ENCODE measurements at regions not wholly inside any gene's neighbourhood (a gene's known extent, or its start where the extent isn't known, plus 50 kb on each side); places are given as distances from the start of the nearest gene placed in this dataset.

GRCh38 chr13:99446242-99446641 lies 55.0 kb upstream of the TM9SF2 start:
- 58 to 62% (median 61%) methylated on average over 9 of the region's 9 CpGs for WGBS, 3 donors
- H3K27me3 ChIP-seq (ENCODE audit: insufficient read depth in 3 of 3, low read length in 2 of 3) = peaks cover 0 to 12% (median 0%) of the 10 kb centered on the region in 3 donors
- no peak overlapping the region for H3K27ac ChIP-seq
- no peak for ATAC-seq
- TF ChIP-seq CTCF (IDR thresholded peaks at IDR 0.05) = no peak
- no peak for DNase-seq
- intact Hi-C loops (cut with DNase I) = loop anchor here in 1 of 2 donors (10.0 kb wide), 2 partner anchors 169 to 1069 kb away; no protein-coding TSS in a partner anchor
- no peaks in the 10 kb centered on the region for H3K4me1 ChIP-seq
- H3K36me3 ChIP-seq (ENCODE audit: insufficient read depth in 1 of 2, low read depth in 1 of 2) = no peaks in the 10 kb centered on the region
- H3K4me3 ChIP-seq = no peak overlapping the region
- H3K9me3 ChIP-seq = no peaks in the 10 kb centered on the region

GRCh38 chr13:99448546-99448945 lies 52.7 kb upstream of the TM9SF2 start:
- DNase-seq (no peak), ATAC-seq (no peak)
- TF ChIP-seq CTCF (IDR thresholded peaks at IDR 0.05) = no peak
- Histone ChIP-seq H3K27me3 (ENCODE audit: insufficient read depth in 3 of 3, low read length in 2 of 3) (peaks cover 0 to 12% (median 0%) of the 10 kb centered on the region in 3 donors), H3K9me3 (no peaks in the 10 kb centered on the region), H3K27ac (no peak overlapping the region), H3K36me3 (ENCODE audit: insufficient read depth in 1 of 2, low read depth in 1 of 2) (no peaks in the 10 kb centered on the region), H3K4me1 (no peaks in the 10 kb centered on the region), H3K4me3 (no peak overlapping the region)
- intact Hi-C loops (cut with DNase I) = loop anchor here in 1 of 2 donors (10.0 kb wide), 2 partner anchors 166 to 1066 kb away; no protein-coding TSS in a partner anchor
- 88 to 90% (median 89%) methylated on average over 5 of the region's 5 CpGs for WGBS, 3 donors

- H3K27me3 ChIP-seq (ENCODE audit: insufficient read depth in 3 of 3, low read length in 2 of 3) = peaks cover 0 to 12% (median 3%) of the 10 kb centered on the region in 3 donors
- H3K9me3 ChIP-seq = no peaks in the 10 kb centered on the region
- no peak overlapping the region for H3K4me3 ChIP-seq
- H3K4me1 ChIP-seq = no peaks in the 10 kb centered on the region
- no peak overlapping the region for H3K27ac ChIP-seq
- no peaks in the 10 kb centered on the region for H3K36me3 ChIP-seq (ENCODE audit: insufficient read depth in 1 of 2, low read depth in 1 of 2)
- TF ChIP-seq CTCF (IDR thresholded peaks at IDR 0.05) = no peak
- no peak for ATAC-seq
- DNase-seq = no peak
- intact Hi-C loops (cut with DNase I) = no loop called here
These were observed 50.9 kb upstream of the TM9SF2 start for GRCh38 chr13:99450416-99450815.
